ENCODE measurements at regions not wholly inside any gene's neighbourhood (a gene's known extent, or its start where the extent isn't known, plus 50 kb on each side); places are given as distances from the start of the nearest gene placed in this dataset.

DNA sequence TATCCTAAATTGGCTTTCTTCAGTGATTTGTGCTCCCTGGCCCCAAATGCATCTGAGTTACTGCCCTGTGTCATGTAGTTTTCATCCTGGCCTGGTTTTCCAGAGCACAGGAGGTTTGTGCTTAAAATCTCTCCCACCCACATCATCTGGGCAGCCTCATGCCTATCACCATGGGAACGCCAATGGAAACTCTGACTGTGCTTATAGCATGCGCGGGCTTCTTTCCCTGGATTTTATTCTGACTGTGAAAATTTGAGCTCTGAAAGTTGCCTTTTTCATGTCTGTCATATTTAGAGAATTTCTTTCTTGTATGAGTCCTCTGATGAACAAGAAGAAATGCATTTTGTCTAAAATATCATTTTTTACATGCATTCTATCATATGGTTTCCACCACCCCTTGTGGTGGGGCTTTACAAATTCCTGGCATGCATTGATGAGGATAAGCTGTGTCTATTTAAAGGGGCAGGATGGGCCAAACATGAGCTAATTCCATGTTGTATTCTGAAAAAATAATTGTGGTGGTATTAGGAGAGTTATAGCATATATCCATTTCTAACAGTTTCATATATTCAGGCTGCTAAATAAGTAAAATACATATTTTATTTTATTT, 55.1 kb downstream of the IRAG1 start:
- in situ Hi-C loops (cut with MboI) (no loop called here), intact Hi-C loops (cut with micrococcal nuclease; ENCODE audit: unreplicated experiment) (no loop called here)
- Histone ChIP-seq H3K9me3 (replicated peaks; ENCODE audit: control insufficient read depth, insufficient read depth, low read length) (no peaks in the 10 kb centered on the region), H3K27me3 (replicated peaks in 1 of 2; ENCODE audit: control insufficient read depth in 2 of 2, insufficient read depth in 2 of 2, low read length in 1 of 2) (no peaks in the 10 kb centered on the region), H3K79me2 (ENCODE audit: control insufficient read depth, insufficient read depth, low read length) (no peaks in the 10 kb centered on the region), H4K20me1 (ENCODE audit: control insufficient read depth, insufficient read depth) (no peaks in the 10 kb centered on the region), H3K36me3 (ENCODE audit: control insufficient read depth in 2 of 2, insufficient read depth in 2 of 2, low read length in 1 of 2) (no peaks in the 10 kb centered on the region), H3K4me3 (no peak overlapping the region), H3K9ac (ENCODE audit: control insufficient read depth, insufficient read depth, low read length) (no peak overlapping the region), H3K4me1 (ENCODE audit: control insufficient read depth, insufficient read depth, low read length) (peaks cover 33% of the 10 kb centered on the region), H2AFZ (ENCODE audit: control insufficient read depth, low read depth, low read length) (no peak overlapping the region), H3K4me2 (ENCODE audit: control insufficient read depth, insufficient read depth) (no peak overlapping the region), H3K27ac (ENCODE audit: control insufficient read depth, insufficient read depth) (no peak overlapping the region)
- CTCF ChIA-PET, result interaction anchor here (1.2 to 2.6 kb wide), 6 partner anchors 8 to 233 kb away, joined by 3 to 16 read pairs (median 4); partner anchors contain the start of gene RNF141
- FAIRE-seq (no peak), DNase-seq (ENCODE audit: low read depth, low spot score) (no peak), ATAC-seq (no peak)
- 64% methylated on average over 3 of the region's 3 CpGs for WGBS (ENCODE audit: insufficient coverage, insufficient replicate concordance, low lambda C conversion rate, missing lambda C conversion rate)
- RAD21 ChIA-PET (ENCODE audit: unreplicated experiment), result interaction anchor here (0.8 to 2.4 kb wide), 3 partner anchors 15 to 100 kb away, joined by 3 to 10 read pairs (median 4); no protein-coding TSS in a partner anchor
- SMC1A ChIA-PET (ENCODE audit: uncharacterized antibody, unreplicated experiment), result interaction anchor here (1.0 to 2.5 kb wide), 3 partner anchors 9 to 195 kb away, joined by 3 to 9 read pairs (median 3); no protein-coding TSS in a partner anchor
- no peak for TF ChIP-seq SREBF2 (IDR thresholded peaks at IDR 0.05; ENCODE audit: low read length)
- no peak for TF ChIP-seq SREBF1 (IDR thresholded peaks at IDR 0.05; ENCODE audit: low read length)
- TF ChIP-seq, protein P1, sequence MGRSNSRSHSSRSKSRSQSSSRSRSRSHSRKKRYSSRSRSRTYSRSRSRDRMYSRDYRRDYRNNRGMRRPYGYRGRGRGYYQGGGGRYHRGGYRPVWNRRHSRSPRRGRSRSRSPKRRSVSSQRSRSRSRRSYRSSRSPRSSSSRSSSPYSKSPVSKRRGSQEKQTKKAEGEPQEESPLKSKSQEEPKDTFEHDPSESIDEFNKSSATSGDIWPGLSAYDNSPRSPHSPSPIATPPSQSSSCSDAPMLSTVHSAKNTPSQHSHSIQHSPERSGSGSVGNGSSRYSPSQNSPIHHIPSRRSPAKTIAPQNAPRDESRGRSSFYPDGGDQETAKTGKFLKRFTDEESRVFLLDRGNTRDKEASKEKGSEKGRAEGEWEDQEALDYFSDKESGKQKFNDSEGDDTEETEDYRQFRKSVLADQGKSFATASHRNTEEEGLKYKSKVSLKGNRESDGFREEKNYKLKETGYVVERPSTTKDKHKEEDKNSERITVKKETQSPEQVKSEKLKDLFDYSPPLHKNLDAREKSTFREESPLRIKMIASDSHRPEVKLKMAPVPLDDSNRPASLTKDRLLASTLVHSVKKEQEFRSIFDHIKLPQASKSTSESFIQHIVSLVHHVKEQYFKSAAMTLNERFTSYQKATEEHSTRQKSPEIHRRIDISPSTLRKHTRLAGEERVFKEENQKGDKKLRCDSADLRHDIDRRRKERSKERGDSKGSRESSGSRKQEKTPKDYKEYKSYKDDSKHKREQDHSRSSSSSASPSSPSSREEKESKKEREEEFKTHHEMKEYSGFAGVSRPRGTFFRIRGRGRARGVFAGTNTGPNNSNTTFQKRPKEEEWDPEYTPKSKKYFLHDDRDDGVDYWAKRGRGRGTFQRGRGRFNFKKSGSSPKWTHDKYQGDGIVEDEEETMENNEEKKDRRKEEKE (IDR thresholded peaks at IDR 0.05), result no peak
- TF ChIP-seq GATAD2B (conservative IDR thresholded peaks at IDR 0.05; ENCODE audit: low read depth), result no peak
- no peak for TF ChIP-seq SMAD1 (IDR thresholded peaks at IDR 0.05; ENCODE audit: low read depth, partially characterized antibody)
- TF ChIP-seq HDGF (IDR thresholded peaks at IDR 0.05), result no peak
- no peak for TF ChIP-seq NFXL1 (IDR thresholded peaks at IDR 0.05; ENCODE audit: borderline replicate concordance)
- no peak for TF ChIP-seq IKZF1 (conservative IDR thresholded peaks at IDR 0.05)
- TF ChIP-seq EGR1 (IDR thresholded peaks at IDR 0.05; ENCODE audit: borderline replicate concordance in 1 of 2, low read depth in 2 of 2, low read length in 2 of 2), result no peak
- no peak for TF ChIP-seq CBX5 (IDR thresholded peaks at IDR 0.05; ENCODE audit: low read depth)
- no peak for TF ChIP-seq RELB (IDR thresholded peaks at IDR 0.05; ENCODE audit: low read depth)
- no TSS peak for BruUV-seq (replicated peaks)
- POLR2A ChIA-PET, result no interaction called here

Data from GM12878 (cell line).